ENCODE measurements at regions not wholly inside any gene's neighbourhood (a gene's known extent, or its start where the extent isn't known, plus 50 kb on each side); places are given as distances from the start of the nearest gene placed in this dataset.

DNA sequence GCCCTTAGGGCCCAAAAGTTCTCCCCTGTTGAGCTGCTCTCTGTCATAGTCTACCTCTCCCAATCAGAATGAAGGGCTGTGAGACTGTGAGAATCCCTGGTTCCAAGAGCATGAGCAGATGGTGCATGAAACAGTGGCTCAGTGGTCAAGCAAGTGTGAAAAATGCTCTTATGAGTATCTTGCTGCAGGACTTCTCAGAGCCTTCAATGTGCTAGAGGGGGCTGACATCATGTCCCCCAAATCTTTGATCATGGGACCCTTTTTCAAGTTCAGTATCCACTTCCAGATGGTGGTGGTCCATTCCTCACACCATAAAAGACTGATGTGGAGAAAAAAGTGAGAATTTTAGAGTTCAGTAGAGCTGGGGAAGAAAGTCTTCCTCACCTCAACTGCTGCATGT is 265.3 kb upstream of the HABP2 start:
- DNase-seq (ENCODE audit: low spot score) = no peak

DNA sequence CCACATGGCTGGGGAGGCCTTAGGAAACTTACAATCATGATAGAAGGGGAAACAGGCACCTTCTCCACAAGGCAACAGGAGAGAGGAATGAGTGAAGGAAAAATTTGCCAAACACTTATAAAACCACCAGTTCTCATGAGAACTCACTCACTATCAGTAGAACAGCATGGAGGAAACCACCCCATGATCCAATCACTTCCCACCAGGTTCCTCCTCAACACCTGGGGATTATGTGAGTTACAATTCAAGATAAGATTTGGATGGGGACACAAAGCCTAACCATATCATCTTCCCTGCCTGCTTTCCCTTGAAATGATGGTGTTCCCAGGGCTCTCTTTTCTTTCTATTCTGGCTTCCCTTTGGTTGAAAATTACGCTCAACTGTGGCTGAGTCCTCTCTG is 262.7 kb upstream of the HABP2 start:
- no peak for DNase-seq (ENCODE audit: low spot score)

DNA sequence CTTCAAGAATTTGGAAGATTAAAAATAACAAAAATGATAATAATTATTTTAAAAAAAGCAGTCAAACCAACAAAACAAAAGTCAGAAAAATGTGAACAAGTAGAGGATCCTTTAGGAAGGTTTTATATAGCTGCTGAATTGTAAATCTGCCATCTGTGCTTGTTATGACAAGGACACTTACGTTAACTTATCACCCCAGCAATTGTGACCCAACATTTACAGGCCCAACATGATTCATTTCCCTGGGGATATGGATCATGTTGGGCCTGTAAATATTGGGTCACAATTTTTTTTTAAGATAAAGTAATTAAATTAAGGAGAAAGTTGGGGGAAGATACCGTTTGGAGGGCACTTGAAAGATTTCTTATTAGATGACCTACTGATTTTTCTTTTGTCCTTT is 261.4 kb upstream of the HABP2 start:
- no peak for DNase-seq (ENCODE audit: low spot score)

DNA sequence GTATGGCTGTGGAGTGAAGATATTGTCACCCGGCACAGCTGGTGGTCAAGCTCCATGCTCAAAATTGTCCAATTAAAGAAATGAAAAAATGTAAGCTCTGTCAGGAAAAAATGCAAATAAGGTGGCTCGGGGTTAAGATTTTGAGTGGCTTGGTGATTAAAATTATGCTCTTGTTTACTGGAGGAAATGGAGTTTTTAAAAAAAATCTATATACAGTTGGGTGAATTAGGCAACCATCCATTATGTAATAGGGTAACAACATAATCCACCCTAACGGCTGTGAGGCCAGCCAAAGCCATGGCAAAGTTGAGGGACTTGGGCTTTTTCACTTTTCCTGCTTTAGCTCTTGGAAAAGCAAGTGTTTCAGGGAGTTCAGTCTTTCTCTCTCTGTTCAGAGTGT is 260.8 kb upstream of the HABP2 start:
- DNase-seq (ENCODE audit: low spot score) = no peak

DNA sequence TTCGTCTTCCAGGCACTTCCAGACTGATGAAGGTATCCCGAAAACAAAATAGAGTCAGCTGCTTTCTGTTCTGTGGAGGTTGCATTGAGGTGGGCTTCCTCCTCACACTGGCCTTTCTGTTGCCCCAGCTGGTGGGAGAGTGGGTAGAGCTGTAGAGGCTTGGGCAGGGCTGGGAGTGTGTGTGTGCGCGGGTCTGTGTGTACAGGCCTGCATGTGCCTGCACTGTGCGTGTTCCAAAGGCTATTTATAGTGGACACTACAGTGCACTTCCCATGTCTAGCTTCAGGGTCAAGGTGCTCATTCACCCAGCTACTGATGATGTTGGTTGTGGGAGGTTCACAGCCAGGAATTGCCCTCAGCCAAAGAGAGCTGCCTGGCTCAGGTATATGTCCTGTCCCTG is 260.1 kb upstream of the HABP2 start:
- DNase-seq (ENCODE audit: low spot score) = no peak

DNA sequence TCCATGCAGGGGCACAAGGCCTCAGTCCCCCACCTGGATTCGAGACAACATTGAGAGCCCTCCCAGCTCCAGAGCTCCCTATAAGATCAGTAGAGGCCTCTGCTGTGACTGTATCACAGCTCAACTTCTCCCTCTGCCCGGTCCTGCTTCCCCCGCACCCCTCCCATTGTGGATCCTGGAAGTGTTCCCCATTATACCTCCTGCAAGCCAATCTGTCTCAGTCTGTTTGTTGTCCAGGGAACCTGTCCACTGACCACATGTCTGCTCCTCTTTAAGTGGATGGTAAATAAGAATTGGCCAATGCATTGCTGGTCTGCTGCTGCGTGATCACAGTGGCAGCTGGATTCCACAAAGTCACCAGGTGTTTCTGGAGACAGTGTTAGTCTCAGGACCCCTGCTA is 259.7 kb upstream of the HABP2 start:
- no peak for DNase-seq (ENCODE audit: low spot score)

DNA sequence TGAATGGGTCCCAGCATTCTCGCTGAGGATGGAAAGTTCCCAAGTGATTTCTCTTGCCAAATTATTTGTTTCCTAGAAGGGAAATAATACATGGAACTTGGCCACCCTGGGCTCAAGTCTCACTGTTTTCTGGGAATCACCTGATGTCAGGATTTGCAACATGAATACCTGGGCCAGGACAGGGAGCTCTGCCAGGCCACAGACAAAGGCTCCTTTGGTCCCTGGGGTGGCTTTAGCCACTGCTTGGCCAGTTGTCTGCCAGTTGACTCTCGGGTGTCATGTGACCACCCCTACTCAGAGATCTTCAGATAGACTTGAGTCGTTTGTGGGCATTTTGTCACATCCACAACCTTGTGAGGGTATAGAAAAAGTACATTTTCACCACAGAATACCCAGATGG is 258.0 kb upstream of the HABP2 start:
- DNase-seq (ENCODE audit: low spot score) = no peak

DNA sequence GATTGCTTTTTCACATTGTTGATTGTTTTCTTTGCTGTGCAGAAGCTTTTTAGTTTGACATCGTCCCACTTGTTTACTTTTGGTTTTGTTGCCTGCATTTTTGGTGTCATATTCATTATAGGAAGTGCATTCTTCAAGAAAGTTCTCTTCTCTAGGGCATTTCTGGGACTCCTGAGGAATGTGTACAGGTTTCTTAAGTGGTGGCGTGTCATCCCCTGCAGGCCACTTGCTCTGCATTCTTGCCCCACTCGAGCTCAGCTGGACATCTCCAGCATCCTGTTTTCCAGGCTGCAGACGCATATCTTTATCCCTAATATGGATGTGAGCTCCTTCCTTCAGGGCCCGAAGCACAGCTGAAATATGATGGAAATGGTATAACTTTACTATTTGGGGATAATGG is 255.6 kb upstream of the HABP2 start:
- no peak for DNase-seq (ENCODE audit: low spot score)

DNA sequence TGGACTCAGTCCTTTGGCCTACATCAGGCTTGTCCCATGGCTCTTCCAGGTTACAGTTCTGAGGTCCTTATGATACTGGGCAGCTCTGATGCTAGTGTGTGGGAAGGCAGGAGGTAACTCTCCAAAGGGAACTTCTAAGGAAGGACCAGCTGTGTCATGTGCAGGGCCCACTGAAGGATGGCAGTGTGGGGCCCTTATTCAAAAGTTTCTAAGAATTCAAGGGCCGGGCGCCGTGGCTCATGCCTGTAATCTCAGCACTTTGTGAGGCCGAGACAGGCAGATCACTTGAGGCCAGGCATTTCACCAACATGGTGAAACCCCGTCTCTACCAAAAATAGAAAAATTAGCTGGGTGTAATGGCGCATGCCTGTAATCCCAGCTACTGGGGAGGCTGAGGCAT is 254.2 kb upstream of the HABP2 start:
- DNase-seq (ENCODE audit: low spot score) = no peak

DNA sequence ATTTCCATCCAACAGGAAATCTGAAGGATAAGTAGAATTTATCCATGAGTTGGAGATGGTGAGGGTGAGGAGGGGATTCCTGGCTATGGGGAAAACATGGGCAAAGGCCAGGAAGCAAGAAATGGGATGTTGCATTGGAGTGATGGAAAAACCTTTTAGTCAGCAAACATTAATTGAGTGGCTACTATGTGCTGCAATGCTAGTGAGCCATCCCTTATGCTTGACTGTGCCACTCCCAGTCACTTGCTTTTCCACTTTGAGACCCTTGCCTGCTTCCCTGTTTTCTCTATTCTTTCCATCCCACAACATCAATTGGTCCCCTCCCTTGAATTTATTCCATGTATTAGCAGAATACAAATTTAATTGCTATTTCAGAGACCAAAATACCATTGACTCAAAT is 252.7 kb upstream of the HABP2 start:
- no peak for DNase-seq (ENCODE audit: low spot score)

DNA sequence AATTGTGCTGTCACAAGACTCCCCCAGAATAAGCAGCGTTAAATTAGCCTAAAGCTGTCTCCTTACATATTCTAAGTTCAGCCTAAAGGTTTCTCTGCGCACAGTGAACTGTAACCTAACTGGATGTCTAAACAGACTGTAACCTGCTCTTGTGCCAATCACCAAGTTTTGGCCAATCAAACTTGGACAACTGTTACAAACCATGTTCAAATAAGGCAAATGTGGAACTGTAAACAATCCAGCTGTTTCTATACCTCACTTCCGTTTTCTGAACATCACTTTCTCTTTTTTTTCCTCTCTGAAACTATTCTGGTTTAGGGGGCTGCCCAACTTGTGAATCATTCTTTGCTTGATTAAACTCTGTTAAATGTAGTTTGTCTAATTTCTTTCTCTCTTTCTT is 252.2 kb upstream of the HABP2 start:
- DNase-seq (ENCODE audit: low spot score) = no peak

DNA sequence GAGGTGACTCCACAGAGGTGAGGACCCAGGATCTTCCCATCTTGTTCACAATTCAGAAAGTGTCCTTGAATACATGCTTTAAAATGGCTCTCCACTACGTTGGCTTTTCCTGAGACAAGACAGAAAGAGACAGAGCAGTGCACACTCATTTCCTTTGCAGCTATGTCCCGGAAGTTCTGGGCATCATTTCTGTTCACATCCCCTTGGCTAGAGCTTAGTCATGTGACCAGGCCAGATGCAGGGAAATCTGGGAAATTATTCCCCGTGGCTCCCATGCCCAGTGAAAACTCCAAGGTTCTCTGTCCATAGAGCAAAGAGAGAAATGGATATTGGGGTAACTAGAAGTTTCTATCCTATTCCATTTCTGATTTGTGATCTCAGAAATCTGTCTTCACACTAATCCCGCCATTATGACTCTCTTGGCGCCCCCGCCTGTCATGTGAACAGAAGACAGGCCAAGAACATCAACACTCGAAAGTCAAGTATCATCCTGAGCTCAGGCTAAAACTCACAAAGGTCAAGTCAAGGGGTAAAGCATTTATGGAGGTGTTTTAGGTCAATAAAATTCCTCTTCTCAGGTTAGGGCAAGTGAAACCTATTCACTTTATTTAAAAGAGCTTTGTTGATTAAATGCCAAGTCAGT is 251.4 kb upstream of the HABP2 start:
- no peak for DNase-seq (ENCODE audit: low spot score)

DNA sequence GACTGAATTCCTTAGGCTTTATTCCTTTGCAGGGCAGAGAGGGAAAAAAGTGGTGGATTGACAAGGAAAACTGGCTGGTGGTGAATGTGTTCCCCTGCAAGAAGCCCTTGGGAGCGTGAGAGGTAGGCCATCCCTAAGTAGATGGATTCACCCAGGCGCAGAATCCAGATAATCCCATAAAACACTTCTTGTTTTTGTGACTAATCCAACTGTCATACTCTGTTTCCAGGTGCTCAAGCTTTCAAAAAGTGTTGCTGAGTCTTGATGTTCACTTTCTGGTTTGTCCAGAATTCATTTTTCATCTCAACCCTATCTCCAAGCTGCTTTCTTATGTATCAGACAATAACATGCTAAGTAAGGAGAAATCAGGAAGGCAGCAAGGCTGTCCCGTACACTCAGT is 250.8 kb upstream of the HABP2 start:
- no peak for DNase-seq (ENCODE audit: low spot score)

DNA sequence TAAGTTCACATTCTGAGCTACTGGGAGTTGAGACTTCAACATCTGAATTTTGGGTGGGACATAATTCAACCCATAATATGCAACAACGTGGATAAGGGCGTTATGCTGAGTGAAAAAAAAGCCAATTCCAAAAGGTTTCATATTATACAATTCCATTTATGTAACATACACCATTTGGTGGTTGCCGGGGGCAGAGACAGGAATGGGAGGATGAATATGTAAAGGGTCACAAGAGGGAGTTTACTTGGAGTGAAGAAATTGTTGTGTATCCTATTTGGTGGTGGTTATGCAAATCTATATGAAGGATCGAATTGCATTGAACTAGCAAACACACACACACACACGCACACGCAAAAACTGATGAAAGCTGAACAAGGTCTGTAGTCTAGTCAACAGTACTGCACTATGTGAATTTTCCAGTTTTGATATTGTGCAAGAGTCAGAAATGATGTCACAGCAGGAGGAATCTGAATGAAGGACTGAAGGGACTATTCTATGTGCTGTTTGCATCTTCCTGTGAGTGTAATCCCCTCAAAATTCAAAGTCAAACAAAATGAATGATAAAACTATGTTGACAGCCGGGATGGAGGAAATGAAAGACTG is 249.2 kb upstream of the HABP2 start:
- no peak for DNase-seq (ENCODE audit: low spot score)

DNA sequence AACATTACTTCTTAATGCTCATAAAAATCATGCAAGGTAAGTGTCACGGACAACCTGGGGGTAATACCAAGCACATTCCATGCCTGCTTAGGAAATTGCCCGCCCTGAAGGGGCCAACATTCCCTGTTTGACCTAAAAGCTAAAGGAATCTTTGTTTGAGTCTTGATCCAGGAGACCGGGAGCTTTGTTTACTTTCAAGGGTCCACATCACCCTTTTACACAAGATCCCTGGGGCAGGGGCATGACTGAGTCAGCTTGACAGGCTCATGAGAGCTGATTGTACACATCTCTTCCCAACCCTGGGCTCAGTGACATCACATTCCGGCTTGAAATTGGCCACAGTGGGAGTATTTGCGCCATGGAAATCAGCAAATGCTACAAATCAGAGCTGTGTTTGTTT is 248.1 kb upstream of the HABP2 start:
- DNase-seq (ENCODE audit: low spot score) = no peak

DNA sequence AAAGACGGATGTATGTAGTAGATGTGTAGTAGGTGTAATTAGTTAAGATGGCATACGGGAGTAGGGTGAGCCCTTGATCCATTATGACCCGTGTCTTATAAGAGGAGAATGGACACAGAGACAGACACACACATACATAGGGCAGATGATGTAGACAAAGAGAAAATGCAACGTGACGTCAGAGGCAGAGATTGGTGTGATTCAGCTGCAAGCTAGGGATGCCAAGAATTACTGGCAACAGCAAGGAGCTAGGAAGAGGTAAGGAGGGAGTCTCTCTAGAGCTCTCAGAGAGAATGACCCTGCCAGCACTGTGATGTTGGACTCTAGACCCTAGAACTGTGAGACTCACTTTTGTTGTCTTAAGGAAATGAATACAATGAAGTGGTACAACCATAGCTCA is 247.0 kb upstream of the HABP2 start:
- no peak for DNase-seq (ENCODE audit: low spot score)

DNA sequence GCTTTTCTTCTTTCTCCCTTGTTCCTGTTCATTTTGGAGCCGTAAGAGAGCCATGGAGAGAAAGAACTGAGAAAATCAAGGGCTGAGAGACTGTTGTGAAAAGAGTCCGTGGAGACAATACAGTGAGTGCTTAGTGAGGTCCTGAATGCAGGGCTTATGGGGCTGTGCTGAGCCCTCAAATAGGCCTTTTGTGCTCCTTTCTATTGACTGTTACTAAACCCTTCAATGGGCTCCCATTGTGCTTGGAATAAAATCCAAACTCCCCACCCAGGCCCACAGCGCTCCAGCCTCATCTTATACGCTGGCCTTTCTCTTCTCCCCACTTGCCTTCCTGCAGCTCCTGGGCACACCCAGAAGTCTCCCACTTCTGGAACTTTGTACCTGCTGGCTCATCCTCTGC is 243.1 kb upstream of the HABP2 start:
- no peak for DNase-seq (ENCODE audit: low spot score)

DNA sequence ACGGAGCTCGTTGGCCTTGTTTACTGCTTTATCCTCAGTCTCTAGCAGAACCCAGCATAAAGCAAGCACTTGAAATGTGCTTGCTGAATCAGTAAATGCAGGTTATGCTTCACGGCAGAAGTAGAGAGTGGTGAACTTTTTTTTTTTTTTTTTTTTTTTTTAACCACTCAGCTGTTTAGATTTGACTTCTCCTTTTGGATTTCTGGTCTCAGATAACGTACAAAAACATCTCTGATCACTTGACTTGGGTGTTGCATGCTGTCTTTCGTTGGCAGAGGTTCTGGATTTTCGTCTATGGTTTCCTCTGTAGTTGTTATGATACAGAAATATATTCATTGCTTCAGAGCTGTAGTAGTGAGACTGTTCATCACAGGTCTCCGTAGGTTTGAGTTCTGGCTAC is 242.5 kb upstream of the HABP2 start:
- no peak for DNase-seq (ENCODE audit: low spot score)

DNA sequence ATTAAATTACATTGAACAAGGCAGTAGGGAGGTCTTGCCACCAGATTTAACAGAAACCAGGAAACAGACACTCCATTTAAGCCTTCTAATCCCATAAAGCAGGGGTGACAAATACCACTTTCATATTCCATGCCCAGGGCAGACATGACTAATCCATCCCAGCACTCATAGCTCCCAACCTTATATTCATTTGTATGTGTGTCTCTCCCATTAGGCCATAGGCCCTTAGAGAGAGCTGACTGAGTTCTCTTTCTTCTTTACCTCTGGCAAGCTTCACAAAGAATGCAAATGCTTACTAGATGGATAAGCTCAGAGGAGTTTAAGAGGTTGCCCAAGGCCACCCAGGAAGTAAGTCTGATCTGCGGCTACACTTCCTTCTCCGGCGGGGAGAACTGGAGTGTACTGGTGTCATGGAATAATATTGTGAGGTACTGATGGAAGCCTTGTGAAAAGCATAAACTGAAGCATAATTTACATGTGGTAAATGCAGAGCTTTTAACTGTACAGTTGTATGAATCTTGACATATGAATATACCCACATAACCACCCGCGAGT is 239.7 kb upstream of the HABP2 start:
- DNase-seq (ENCODE audit: low spot score) = no peak

DNA sequence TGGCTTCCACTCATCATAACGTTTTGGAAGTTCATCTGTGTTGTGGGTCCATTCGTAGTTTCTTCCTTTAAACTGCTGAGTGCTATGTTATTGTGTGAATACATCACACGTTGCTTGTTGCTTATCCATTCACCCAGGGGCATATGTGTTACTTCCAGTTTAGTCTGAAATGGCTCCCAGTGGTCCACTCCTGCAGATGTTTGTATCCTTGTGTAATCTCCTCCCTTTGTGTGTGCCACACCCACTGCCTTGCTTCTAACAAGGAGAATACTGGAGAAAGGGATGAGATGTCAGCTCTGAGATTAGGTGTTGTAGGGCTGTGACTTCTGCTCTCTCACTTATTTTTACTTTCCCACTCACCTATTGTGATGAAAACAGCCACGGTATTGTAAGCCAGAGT is 239.1 kb upstream of the HABP2 start:
- no peak for DNase-seq (ENCODE audit: low spot score)

DNA sequence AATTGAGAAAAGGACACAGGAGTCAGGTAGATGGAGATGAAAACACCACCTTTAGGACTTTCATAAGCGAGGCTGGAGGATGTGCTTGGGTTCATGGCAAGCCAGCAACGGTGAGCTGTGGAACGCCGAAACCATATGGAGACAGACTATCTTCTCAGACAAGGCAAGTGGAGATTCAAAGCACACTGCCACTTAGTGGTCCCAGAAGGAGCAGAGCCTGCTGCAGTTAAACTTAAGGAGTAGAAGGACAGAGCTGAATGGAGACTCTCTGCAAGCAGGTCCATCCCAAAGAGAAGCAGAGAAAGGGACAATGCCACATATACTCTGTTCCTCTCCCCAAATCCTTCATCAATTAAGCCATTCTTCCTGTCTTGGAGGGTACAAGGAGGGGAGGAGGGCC is 236.3 kb upstream of the HABP2 start:
- no peak for DNase-seq (ENCODE audit: low spot score)

DNA sequence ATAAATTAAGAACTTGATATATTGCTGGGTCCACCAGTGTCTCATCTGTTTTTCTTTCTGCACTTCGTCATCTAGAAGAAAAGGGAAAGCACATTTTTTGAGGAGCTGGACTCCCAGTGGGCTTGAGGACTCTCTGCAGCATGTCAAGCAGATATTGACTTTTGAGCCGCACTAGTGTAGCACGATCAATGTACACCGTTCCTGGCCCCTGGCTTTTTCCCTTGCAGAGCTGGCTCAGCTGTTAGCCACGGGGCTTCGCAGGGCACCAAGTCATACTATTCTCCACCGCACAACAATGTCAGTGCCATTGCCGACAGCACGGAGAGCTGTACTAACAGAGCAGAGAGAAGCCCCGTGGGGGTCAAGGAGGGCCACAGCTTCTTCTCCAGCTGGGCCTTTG is 235.4 kb upstream of the HABP2 start:
- no peak for DNase-seq (ENCODE audit: low spot score)

DNA sequence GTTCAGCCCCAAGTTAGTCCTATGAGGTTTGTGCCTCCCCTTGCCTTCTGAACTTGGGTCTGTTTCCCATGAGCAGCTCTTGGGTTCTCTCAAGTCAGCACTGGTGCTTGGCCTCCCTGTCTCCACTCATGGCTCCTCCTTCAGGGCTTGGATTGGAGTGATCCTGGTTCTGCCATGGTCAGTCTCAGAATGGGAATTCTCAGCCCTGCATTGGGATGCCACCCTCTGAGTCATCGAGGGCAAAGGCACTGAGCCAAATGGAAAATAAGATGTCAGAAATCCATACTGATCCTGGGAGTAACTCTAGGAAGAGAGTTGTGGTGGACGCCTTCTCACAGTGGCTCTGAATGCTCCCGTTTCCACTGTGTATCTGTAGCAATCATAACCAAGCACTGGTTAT is 233.4 kb upstream of the HABP2 start:
- no peak for DNase-seq (ENCODE audit: low spot score)

DNA sequence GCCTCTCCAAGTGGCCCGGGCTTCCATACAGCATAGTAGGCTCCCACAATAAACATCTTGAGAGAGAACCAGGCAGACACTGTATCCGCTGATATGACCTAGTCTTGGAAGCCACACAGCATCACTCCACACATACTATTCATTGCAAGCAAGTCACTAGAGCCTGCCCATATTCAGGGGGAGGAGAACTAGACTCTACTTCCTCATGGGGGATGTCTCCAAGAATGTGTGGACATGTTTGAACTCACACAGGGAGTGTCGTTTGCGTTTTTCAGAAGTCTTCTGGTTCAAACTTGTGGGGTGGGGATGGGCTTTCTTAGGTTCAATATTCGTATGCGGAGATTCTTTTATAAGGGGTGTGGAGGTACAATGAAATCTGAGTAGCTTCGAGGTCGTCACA is 232.6 kb upstream of the HABP2 start:
- no peak for DNase-seq (ENCODE audit: low spot score)
